ENCODE measurements at regions not wholly inside any gene's neighbourhood (a gene's known extent, or its start where the extent isn't known, plus 50 kb on each side); places are given as distances from the start of the nearest gene placed in this dataset.

DNA sequence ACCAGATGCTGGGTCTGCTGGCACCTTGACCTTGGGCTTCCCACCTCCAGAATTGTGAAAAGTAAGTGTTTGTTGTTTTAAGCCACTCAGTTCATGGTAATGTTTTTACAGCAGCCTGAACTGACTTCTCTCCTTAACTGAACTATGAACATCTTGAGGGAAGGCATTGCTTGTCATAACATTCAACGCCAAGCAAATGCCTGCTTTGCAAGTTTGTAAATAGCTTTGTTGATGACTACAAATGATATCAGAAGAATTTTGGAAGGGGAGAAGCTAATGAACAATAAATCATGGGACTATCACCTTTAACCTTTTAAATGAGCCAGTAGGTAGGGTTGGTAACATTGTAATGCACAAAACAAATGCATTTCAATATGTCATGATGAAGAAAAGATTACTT, 402.4 kb upstream of the ADARB2 start:
- no peaks in the 10 kb centered on the region for H3K9me3 Mint-ChIP-seq
- CTCF ChIA-PET: no interaction called here
- no peaks in the 10 kb centered on the region for H3K36me3 Mint-ChIP-seq
- no peak for DNase-seq
- no peak overlapping the region for H3K27ac Mint-ChIP-seq
- no peaks in the 10 kb centered on the region for H3K27me3 Mint-ChIP-seq
- no peaks in the 10 kb centered on the region for H3K4me1 Mint-ChIP-seq
- no peak overlapping the region for H3K4me3 Mint-ChIP-seq

DNA sequence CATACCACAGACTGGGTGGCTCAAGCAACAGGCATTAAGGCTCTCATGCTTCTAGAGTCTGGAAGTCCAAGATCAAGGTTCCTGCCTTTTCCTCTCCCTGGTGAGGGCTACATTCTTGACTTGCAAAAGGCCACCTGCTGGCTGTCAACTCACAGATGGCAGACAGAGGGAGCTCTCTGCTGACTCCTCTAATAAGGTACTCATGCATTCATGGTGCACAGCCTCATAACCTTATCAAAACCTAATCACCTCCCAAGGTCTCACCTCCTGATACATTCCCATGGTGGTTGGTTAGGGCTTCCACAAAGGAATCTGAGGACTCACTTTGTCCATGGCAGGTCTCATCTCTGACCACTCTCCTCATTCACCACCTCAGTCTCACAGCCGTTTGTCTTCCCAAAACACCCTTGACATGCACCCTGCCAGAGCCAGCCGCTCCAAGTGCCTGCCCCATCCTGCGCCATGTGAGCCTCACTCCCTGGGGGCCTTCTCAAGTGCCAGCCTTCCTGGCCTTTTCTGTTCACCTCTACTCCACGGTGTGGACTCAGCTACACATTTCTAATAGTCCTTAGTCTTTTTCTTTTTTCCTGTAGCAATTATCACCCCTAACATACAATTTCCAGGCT, 400.3 kb upstream of the ADARB2 start:
- Mint-ChIP-seq H3K9me3 (no peaks in the 10 kb centered on the region), H3K27me3 (no peaks in the 10 kb centered on the region), H3K27ac (no peak overlapping the region), H3K4me1 (no peaks in the 10 kb centered on the region), H3K4me3 (no peak overlapping the region), H3K36me3 (no peaks in the 10 kb centered on the region)
- CTCF ChIA-PET: interaction anchor here (0.6 to 1.0 kb wide), 2 partner anchors 16 to 1029 kb away, joined by 3 read pairs; no protein-coding TSS in a partner anchor
- no peak for DNase-seq

DNA sequence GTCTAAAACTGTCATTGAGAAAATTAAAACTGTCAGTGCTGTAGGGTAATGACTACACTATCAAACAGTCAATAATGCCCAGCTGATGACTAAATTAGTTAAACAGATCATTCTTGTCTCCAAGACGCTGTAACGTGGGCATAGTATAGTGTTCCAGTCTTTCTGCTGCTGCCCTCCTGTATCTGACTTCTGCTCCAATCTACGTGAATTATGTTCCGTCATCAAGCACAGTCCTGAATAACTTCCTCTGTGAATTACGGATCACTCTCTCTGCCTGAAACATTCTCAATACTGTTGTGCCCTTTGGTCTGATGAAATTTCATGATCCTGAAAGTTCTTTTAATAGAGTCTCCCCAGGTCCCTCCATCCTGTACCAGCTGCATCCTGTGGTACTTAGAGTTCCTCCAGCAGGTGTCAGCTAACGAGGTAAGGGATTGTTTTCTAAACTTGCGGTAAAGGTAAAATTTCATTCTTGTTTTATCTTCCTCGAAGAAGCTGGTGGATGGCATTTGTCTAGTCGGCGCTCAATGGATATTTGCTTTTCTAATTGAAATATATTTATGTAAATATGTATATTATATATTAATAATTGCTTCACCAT, 393.5 kb upstream of the ADARB2 start:
- no peaks in the 10 kb centered on the region for H3K4me1 Mint-ChIP-seq
- CTCF ChIA-PET: no interaction called here
- H3K27me3 Mint-ChIP-seq: no peaks in the 10 kb centered on the region
- H3K36me3 Mint-ChIP-seq: no peaks in the 10 kb centered on the region
- H3K9me3 Mint-ChIP-seq: no peaks in the 10 kb centered on the region
- DNase-seq: no peak
- no peak overlapping the region for H3K27ac Mint-ChIP-seq
- no peak overlapping the region for H3K4me3 Mint-ChIP-seq

DNA sequence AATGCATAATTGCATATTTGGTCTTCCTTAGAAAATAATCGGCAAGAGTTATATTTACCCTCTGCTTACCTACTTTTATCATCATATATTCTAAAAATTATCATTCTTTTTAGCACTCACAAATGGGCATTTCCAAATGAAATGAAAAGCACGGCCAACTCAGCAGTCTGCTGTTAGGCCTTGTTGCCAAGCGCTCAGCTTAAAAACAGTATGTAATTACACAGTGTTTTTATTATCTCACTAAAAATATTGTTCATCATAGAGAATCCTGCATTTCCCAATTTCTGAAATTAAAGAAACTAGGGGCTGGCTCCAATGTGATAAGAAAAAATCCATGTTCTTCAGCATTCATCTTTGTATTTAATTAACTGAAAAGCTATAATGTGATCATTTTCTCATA, 391.7 kb upstream of the ADARB2 start:
- H3K27ac Mint-ChIP-seq: no peak overlapping the region
- H3K4me3 Mint-ChIP-seq: no peak overlapping the region
- no peaks in the 10 kb centered on the region for H3K36me3 Mint-ChIP-seq
- H3K4me1 Mint-ChIP-seq: no peaks in the 10 kb centered on the region
- CTCF ChIA-PET: no interaction called here
- H3K9me3 Mint-ChIP-seq: no peaks in the 10 kb centered on the region
- DNase-seq: no peak
- H3K27me3 Mint-ChIP-seq: no peaks in the 10 kb centered on the region

DNA sequence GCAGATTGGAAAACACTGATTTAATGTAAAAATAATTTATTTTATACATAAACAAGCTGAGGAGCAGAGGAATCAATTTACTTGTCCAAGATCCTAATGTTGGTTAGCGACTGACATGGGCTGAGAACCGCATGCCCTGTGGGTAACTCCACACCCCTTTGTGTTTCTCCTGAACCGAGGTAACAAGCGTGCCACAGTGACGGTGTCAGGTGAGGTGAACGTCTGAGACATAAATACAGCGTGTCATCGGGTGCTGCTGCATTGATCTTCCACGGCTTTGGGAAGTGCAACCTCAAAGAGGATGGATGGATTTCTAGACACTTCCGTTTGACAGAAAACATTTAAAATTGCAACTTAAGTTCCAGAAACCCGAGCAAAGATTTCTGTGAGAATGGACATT, 386.8 kb upstream of the ADARB2 start:
- Mint-ChIP-seq H3K4me3 (no peak overlapping the region), H3K4me1 (no peaks in the 10 kb centered on the region), H3K27me3 (no peaks in the 10 kb centered on the region), H3K27ac (no peak overlapping the region), H3K9me3 (no peaks in the 10 kb centered on the region), H3K36me3 (no peaks in the 10 kb centered on the region)
- no peak for DNase-seq
- CTCF ChIA-PET: no interaction called here

DNA sequence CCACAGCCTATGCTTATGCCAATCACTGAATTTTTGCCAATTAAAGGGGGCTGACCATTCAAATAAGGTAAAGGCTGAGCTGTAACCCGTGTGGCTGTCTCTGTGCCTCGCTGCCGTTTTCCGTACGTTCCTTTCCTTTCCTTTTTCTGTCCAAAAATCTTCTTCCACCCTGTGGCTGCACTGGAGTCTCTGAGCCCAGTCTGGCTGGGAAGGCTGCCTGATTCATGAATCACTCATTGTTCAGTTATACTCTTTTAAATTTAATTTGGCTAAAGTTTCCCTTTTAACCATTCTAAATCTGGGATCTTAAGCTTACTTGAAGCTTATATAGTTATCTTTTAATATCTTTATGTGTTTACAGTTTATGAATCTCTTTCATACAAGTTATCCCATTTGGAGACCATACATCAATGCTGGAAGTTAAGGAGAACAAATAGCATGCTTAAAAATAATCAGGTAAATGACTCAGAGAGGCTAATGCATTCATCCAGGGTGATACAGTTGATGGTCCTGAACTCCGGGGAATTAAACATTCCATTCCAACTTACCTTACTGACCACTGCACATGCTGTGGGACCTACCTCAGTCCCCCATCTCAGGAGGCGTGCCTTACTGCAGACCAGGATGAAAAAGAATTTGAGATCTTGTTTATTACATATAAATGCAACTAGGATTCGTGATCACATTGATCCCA, 385.3 kb upstream of the ADARB2 start:
- CTCF ChIA-PET: interaction anchor here (0.9 kb wide), 1 partner anchor 15 kb away, joined by 3 read pairs; no protein-coding TSS in a partner anchor
- Mint-ChIP-seq H3K27me3 (no peaks in the 10 kb centered on the region), H3K9me3 (no peaks in the 10 kb centered on the region), H3K27ac (no peak overlapping the region), H3K4me1 (no peaks in the 10 kb centered on the region), H3K4me3 (no peak overlapping the region), H3K36me3 (no peaks in the 10 kb centered on the region)
- DNase-seq: no peak

DNA sequence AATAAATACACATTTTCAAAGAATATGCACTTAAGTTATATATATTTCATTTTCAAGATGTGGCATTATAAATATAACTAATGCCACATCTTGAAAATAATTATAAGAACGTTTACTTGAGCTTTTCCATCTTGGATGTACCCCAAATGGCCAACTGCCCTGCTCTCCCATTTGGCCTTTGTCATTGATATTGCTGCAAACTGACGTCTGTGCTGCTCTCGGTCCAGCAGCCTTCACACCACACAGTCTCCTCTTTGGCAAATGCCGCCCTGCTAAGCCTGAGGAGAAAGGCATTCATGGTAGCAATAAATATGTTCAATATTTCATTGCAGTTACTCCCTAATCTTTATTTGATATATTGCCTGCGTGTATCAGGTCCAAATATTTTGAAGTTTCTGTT, 384.6 kb upstream of the ADARB2 start:
- Mint-ChIP-seq H3K36me3 (no peaks in the 10 kb centered on the region), H3K27ac (no peak overlapping the region), H3K4me3 (no peak overlapping the region), H3K4me1 (no peaks in the 10 kb centered on the region), H3K27me3 (no peaks in the 10 kb centered on the region), H3K9me3 (no peaks in the 10 kb centered on the region)
- CTCF ChIA-PET: interaction anchor here (0.9 kb wide), 1 partner anchor 16 kb away, joined by 3 read pairs; no protein-coding TSS in a partner anchor
- no peak for DNase-seq

DNA sequence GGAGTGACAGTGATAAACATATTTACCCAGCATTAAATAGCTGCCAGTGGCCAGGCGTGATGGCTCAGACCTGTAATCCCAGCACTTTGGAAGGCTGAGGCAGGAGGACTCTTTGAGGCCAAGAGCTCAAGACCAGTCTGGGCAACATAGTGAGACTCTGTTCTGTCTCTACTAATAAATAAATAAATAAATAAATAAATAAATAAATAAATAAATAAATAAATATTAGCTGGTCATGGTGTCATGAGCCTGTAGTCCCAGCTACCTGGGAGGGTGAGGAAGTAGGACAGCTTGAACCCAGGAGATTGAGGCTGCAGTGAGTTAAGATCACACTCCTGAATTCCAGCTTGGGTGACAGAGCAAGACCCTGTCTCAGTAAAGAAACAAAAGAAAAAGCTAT, 384.0 kb upstream of the ADARB2 start:
- no peak for DNase-seq
- Mint-ChIP-seq H3K9me3 (no peaks in the 10 kb centered on the region), H3K4me3 (no peak overlapping the region), H3K36me3 (no peaks in the 10 kb centered on the region), H3K27ac (no peak overlapping the region), H3K27me3 (no peaks in the 10 kb centered on the region), H3K4me1 (no peaks in the 10 kb centered on the region)
- CTCF ChIA-PET: interaction anchor here (0.9 kb wide), 1 partner anchor 16 kb away, joined by 3 read pairs; no protein-coding TSS in a partner anchor

DNA sequence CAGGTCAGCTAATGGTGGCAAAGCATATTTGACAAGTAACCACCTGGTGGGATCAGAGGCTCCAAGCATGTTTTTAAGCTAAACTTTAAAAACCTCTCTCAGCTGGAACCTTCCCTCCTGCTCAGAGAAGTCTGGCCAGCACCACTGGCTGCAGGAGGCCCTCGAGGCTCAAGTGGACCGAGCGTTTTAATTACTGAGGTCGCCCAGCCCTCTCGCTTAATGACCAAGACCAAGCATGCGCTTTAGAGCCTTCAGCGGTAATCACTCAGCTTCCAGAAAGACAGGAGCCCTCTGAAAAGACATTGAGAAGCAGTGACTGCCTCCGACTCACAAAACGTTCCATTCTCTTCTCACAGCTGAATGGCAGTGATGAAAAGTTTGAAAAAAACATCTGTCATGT, 383.4 kb upstream of the ADARB2 start:
- H3K4me3 Mint-ChIP-seq: no peak overlapping the region
- H3K36me3 Mint-ChIP-seq: no peaks in the 10 kb centered on the region
- H3K9me3 Mint-ChIP-seq: no peaks in the 10 kb centered on the region
- CTCF ChIA-PET: no interaction called here
- no peaks in the 10 kb centered on the region for H3K4me1 Mint-ChIP-seq
- no peak for DNase-seq
- no peaks in the 10 kb centered on the region for H3K27me3 Mint-ChIP-seq
- H3K27ac Mint-ChIP-seq: no peak overlapping the region

DNA sequence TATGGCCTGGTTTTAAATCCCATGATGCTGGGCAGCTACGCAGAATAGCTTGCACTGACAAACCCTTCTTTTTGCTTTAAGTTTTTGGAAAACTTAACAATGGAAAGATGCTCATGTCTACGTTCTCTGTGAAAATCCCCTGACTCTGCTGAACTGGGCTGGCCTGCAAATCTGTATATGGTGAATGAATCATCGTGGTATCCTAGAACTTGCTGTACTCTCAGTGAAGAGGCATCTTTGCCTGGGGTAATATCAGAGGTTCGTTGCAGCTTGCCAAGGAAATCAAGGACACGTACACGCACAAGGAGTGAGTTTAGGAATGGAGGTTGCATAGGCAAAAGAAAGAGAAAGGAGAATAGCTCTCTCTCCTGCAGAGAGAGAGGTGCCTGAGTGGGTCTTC, 382.0 kb upstream of the ADARB2 start:
- no peak overlapping the region for H3K4me3 Mint-ChIP-seq

DNA sequence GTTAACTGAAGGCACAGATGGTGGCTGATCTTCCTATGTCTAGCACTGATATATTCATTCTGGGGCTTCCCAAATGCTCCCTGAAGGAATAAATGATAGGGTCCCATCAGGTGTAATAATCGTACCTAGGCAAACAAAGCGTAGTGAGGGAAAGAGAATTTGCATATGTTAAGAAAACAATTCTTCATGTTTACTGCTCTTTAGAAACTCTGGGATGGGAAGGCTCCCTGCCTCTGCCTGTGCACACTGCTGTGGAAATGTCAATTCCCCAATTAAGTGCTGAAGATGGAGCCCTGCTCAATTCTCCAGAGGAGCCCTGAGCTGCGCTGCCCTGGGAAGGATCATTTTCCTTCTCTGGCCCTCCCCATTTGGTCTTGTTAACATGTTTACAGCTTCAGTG, 380.9 kb upstream of the ADARB2 start:
- H3K27me3 Mint-ChIP-seq: no peaks in the 10 kb centered on the region
- no peaks in the 10 kb centered on the region for H3K9me3 Mint-ChIP-seq
- no peak overlapping the region for H3K4me3 Mint-ChIP-seq
- no peaks in the 10 kb centered on the region for H3K4me1 Mint-ChIP-seq
- CTCF ChIA-PET: no interaction called here
- H3K27ac Mint-ChIP-seq: no peak overlapping the region
- no peaks in the 10 kb centered on the region for H3K36me3 Mint-ChIP-seq
- DNase-seq: no peak

More for the DNA sequence above, 382.0 kb upstream of the ADARB2 start:
- Mint-ChIP-seq H3K9me3 (no peaks in the 10 kb centered on the region), H3K4me1 (no peaks in the 10 kb centered on the region), H3K36me3 (no peaks in the 10 kb centered on the region), H3K27ac (no peak overlapping the region), H3K27me3 (no peaks in the 10 kb centered on the region)
- CTCF ChIA-PET: no interaction called here
- DNase-seq: no peak

DNA sequence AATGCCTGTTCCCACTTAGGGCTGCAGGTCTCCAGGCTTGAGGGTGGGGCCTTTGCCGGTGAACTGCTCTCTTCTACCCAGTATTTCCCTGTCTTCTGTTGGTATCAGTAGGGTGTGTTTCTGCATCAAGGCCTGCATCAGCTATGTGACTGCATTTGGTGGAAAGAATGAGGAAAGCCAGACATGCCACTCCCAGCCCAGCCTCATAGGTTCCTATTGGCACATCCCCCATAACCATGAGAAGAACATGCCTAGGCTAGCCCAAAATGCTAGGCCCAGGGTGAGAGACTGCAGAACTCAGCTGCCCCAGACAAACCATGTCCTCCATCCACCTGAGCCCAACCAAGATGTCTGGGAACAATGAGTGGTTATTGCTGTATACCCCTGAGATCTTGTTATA, 380.3 kb upstream of the ADARB2 start:
- Mint-ChIP-seq H3K4me3 (no peak overlapping the region), H3K4me1 (no peaks in the 10 kb centered on the region), H3K27ac (no peak overlapping the region), H3K9me3 (no peaks in the 10 kb centered on the region), H3K27me3 (no peaks in the 10 kb centered on the region), H3K36me3 (no peaks in the 10 kb centered on the region)
- CTCF ChIA-PET: no interaction called here
- no peak for DNase-seq

DNA sequence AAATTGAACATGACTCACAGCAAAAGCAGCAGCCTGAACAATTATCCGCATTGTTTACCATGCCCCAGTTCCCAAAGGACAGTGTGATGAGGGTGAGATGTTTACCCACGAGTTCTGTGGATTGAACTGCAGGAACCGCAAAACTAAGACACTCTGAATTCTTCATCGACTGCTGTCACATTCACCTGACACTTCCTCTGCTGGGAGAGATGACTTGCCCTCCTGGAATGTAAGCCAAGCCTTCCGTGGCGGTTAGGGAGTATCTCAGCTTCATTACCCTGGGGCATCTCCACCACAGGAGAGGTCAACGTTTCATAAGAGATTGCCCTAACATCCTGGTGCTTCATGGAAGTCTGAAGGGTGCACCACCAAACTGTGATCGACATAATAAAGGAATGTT, 374.6 kb upstream of the ADARB2 start:
- H3K27me3 Mint-ChIP-seq: peaks cover 4% of the 10 kb centered on the region
- H3K9me3 Mint-ChIP-seq: no peaks in the 10 kb centered on the region
- no peak overlapping the region for H3K4me3 Mint-ChIP-seq
- DNase-seq: no peak
- no peak overlapping the region for H3K27ac Mint-ChIP-seq
- no peaks in the 10 kb centered on the region for H3K36me3 Mint-ChIP-seq
- no peaks in the 10 kb centered on the region for H3K4me1 Mint-ChIP-seq
- CTCF ChIA-PET: no interaction called here

DNA sequence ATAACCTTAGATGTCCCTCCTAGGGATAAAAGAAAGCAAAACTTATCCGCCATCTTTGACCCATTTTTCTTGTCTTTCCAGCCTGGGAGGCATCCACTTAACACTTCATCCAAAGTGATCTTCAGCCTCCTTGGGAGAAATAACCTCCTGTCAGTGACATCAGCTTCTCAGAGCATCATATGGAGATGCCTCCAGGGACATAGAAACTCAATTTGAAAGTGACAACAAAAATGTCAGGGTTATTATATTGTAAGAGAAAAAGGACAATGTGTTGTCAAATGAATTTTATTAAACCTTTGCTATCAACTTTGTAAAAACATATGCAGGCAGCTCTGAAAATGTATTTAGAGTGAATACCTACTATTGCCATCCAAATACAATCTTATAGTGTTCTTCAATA, 371.2 kb upstream of the ADARB2 start:
- Mint-ChIP-seq H3K27ac (no peak overlapping the region), H3K36me3 (no peaks in the 10 kb centered on the region), H3K4me3 (no peak overlapping the region), H3K27me3 (peaks cover 4% of the 10 kb centered on the region), H3K9me3 (no peaks in the 10 kb centered on the region), H3K4me1 (no peaks in the 10 kb centered on the region)
- CTCF ChIA-PET: no interaction called here
- DNase-seq: no peak

DNA sequence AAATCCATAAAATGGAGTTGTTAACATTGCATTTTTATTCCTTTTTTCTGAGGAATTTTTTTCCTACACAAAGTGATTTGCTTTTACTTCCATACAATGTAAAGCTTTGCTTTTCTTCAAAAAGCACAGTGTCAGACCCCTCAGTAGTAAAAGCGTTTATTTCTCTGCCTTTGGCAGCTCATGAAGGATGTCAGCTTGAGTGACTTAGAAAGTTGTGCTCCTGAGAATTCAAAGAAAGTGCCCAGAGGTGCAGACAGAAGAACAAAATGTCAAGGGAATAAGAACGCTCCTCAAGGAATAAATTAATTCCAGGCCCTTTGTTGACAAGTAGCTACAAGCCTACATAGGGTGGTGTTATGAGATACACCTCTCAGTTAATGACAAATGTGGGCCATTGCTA, 369.3 kb upstream of the ADARB2 start:
- H3K36me3 Mint-ChIP-seq: no peaks in the 10 kb centered on the region
- H3K4me3 Mint-ChIP-seq: no peak overlapping the region
- no peaks in the 10 kb centered on the region for H3K4me1 Mint-ChIP-seq
- CTCF ChIA-PET: no interaction called here
- DNase-seq: no peak
- H3K27me3 Mint-ChIP-seq: peaks cover 4% of the 10 kb centered on the region
- no peak overlapping the region for H3K27ac Mint-ChIP-seq
- no peaks in the 10 kb centered on the region for H3K9me3 Mint-ChIP-seq

Data from activated naive CD4-positive, alpha-beta T cell treated with anti-CD3 and anti-CD28 coated beads, Interleukin-2, amount 10 ng/mL, durations not matched to agents 7 days and 5 days (primary cell).